K562 (cell line): ENCODE measurements at regions not wholly inside any gene's neighbourhood (a gene's known extent, or its start where the extent isn't known, plus 50 kb on each side); places are given as distances from the start of the nearest gene placed in this dataset.

Experiments used
- ATAC-seq: fragments of 200-7000 bp; cut with Tn5 transposase; 3 replicates; pipeline ENCODE4 v1.9.1; 2020; ENCODE audit warnings: moderate library complexity
- BruUV-seq: library from RNA; stranded (reverse); fragments of 400-500 nt; replicated peaks from 2 replicates; lab custom pipeline; 2021; lab: Mats Ljungman, UMichigan
- CTCF ChIA-PET: fragments of 300-600 bp; formaldehyde crosslinking; extraction: SDS; loops from one replicate; lab custom pipeline; 2021; ENCODE audit warnings: low intra/inter-chr PET ratio; lab: Yijun Ruan, JAX
- POLR2A ChIA-PET: fragments of 300-600, 350-650 bp; sonication (Branson Sonifier 250); formaldehyde crosslinking; extraction: SDS; loops from one replicate; lab custom pipeline; 2021; ENCODE audit warnings: antibody characterized with exemption, inconsistent platforms; lab: Yijun Ruan, JAX
- DNase-seq, 4 experiments: peaks; one replicate each; pipeline versions ENCODE4 v3.0.0 to v3.0.0-alpha.2; 2011 to 2018; ENCODE audit warnings: low spot score in 3 of 4, mixed read lengths in 3 of 4; ENCODE audit errors: extremely low read depth in 1 of 4
- FAIRE-seq: peaks from 2 replicates; lab custom pipeline; 2011; peaks lifted over from hg19 to GRCh38; lab: Jason Lieb, UNC
- H2AFZ ChIP-seq: 2 replicates; pipeline ENCODE4 v1.6.0; 2011; ENCODE audit warnings: low read depth, low read length, control low read depth, inconsistent platforms
- H3K27ac ChIP-seq: fragments of 200-600 bp; 3 replicates; pipeline ENCODE4 v1.8.0; 2011; ENCODE audit warnings: low read depth, mild to moderate bottlenecking, control low read depth, inconsistent platforms, low read length, moderate library complexity, mixed read lengths; ENCODE audit errors: extremely low read depth
- H3K27me3 ChIP-seq, 2 experiments: fragments of 300-600 bp in 1 of 2; 2 replicates in 1 of 2; 3 replicates in 1 of 2; pipeline versions ENCODE4 v1.6.0 to v1.8.0; 2011; ENCODE audit warnings: inconsistent platforms in 2 of 2, low read length in 2 of 2, mild to moderate bottlenecking in 1 of 2, mixed read lengths in 1 of 2, moderate library complexity in 1 of 2; ENCODE audit not compliant: control insufficient read depth in 2 of 2, insufficient read depth in 2 of 2
- H3K36me3 ChIP-seq: fragments of 300-600 bp; 3 replicates; pipeline ENCODE4 v1.8.0; 2011; ENCODE audit warnings: mild to moderate bottlenecking, low read length, inconsistent platforms; ENCODE audit not compliant: control insufficient read depth, insufficient read depth
- H3K4me1 ChIP-seq, 2 experiments: fragments of 200-600 bp in 1 of 2; replicated peaks in 1 of 2; 2 replicates in 1 of 2; 3 replicates in 1 of 2; pipeline versions ENCODE4 v1.5.1 to v1.8.0; 2011; ENCODE audit warnings: inconsistent platforms in 2 of 2, low read length in 2 of 2, mild to moderate bottlenecking in 1 of 2, mixed read lengths in 1 of 2, moderate library complexity in 1 of 2; ENCODE audit not compliant: control insufficient read depth in 2 of 2, insufficient read depth in 2 of 2
- H3K4me2 ChIP-seq: 2 replicates; pipeline ENCODE4 v1.6.1; 2011; ENCODE audit warnings: low read length, control low read depth, inconsistent platforms, mixed read lengths; ENCODE audit not compliant: insufficient read depth
- H3K4me3 ChIP-seq: fragments of 200-600 bp; sonication (generic), shearing (Covaris generic); 2 replicates; pipeline ENCODE4 v1.5.1; 2016; ENCODE audit warnings: control low read depth, inconsistent platforms
- H3K79me2 ChIP-seq: fragments of 200-600 bp; 3 replicates; pipeline ENCODE4 v1.8.0; 2011; ENCODE audit warnings: low read length, inconsistent platforms; ENCODE audit not compliant: control insufficient read depth, insufficient read depth
- H3K9ac ChIP-seq, 2 experiments: 2 replicates each; pipeline versions ENCODE4 v1.6.0 to v1.6.1; 2011; ENCODE audit warnings: low read depth in 2 of 2, low read length in 2 of 2, control low read depth in 1 of 2, inconsistent platforms in 1 of 2, mild to moderate bottlenecking in 1 of 2, mixed read lengths in 1 of 2; ENCODE audit not compliant: insufficient read depth in 1 of 2
- H3K9me1 ChIP-seq: one replicate; pipeline ENCODE4 v1.6.0; 2011; ENCODE audit warnings: inconsistent platforms, mild to moderate bottlenecking, low read length, moderate library complexity; ENCODE audit not compliant: control insufficient read depth, insufficient read depth
- H3K9me3 ChIP-seq: replicated peaks from 2 replicates; pipeline ENCODE4 v1.5.1; 2011; ENCODE audit warnings: low read depth, low read length, inconsistent platforms; ENCODE audit not compliant: control insufficient read depth, insufficient read depth
- H4K20me1 ChIP-seq: replicated peaks from 2 replicates; pipeline ENCODE4 v1.6.1; 2011; ENCODE audit warnings: low read length, inconsistent platforms, mixed read lengths; ENCODE audit not compliant: control insufficient read depth, insufficient read depth
- HDAC3 ChIP-seq: fragments of 450-650 bp; IDR thresholded peaks from 2 replicates; pipeline ENCODE4 v1.6.1; 2018; ENCODE audit warnings: borderline replicate concordance, mild to moderate bottlenecking, moderate library complexity; ENCODE audit not compliant: partially characterized antibody
- HDAC8 ChIP-seq: fragments of 450-650 bp; IDR thresholded peaks from 2 replicates; pipeline ENCODE4 v1.6.1; 2016; ENCODE audit warnings: mild to moderate bottlenecking, missing genetic modification characterization, moderate library complexity, missing compliant biosample characterization
- KHSRP ChIP-seq: fragments of 450-650 bp; IDR thresholded peaks from 2 replicates; pipeline ENCODE4 v1.6.1; 2017
- L3MBTL2 ChIP-seq: fragments of 450-650 bp; IDR thresholded peaks from 2 replicates; pipeline ENCODE4 v1.6.1; 2016; ENCODE audit warnings: mild to moderate bottlenecking, moderate library complexity
- POLR2A ChIP-seq: fragments of 450-650 bp; conservative IDR thresholded peaks from 2 replicates; pipeline ENCODE4 v1.6.1; 2016
- RBM25 ChIP-seq: fragments of 200-400 bp; formaldehyde crosslinking; IDR thresholded peaks from 2 replicates; pipeline ENCODE4 v1.6.1; 2018; ENCODE audit warnings: low read length, low read depth, moderate library complexity; ENCODE audit not compliant: severe bottlenecking
- SAP30 ChIP-seq: fragments of 200-600 bp; sonication (generic); IDR thresholded peaks from 2 replicates; pipeline ENCODE4 v1.6.1; 2012; ENCODE audit warnings: borderline replicate concordance, low read depth, mild to moderate bottlenecking, moderate library complexity, low read length, control low read depth, inconsistent platforms; ENCODE audit not compliant: insufficient read depth, poor library complexity, severe bottlenecking
- ZNF766 ChIP-seq: fragments of 200-800 bp; sonication (Bioruptor generic); conservative IDR thresholded peaks from 2 replicates; pipeline ENCODE4 v1.6.1; 2016; ENCODE audit warnings: missing genetic modification characterization, missing compliant biosample characterization
- WGBS: fragments of 100-300 bp; shearing (Covaris generic); methylation state at CpG from one replicate; pipeline ENCODE4 v1.1.6; 2016; ENCODE audit warnings: low coverage, mixed read lengths; ENCODE audit not compliant: insufficient coverage; ENCODE audit errors: missing lambda C conversion rate; 5-methylcytosine and 5-hydroxymethylcytosine counted together
- in situ Hi-C: fragments of 300-500 bp; cut with MboI; formaldehyde crosslinking; loops from 4 replicates; pipeline ENCODE4 v1.15.0; 2018; ENCODE audit warnings: inconsistent platforms, mixed read lengths
- intact Hi-C: fragments of 100-400 bp; cut with micrococcal nuclease; formaldehyde crosslinking; loops from 2 replicates; pipeline ENCODE4 v1.14.2; 2022
- TF ChIP-seq, protein P1 (sequence below): sonication (generic); formaldehyde crosslinking; IDR thresholded peaks from 2 replicates; pipeline ENCODE4 v1.8.0; 2022; ENCODE audit warnings: mild to moderate bottlenecking, missing genetic modification reagents
- TF ChIP-seq, protein P2 (sequence below), 3 experiments: fragments of 200-800 bp in 1 of 3; sonication (Bioruptor generic) in 1 of 3; sonication (generic) in 1 of 3; formaldehyde crosslinking in 1 of 3; IDR thresholded peaks; 2 replicates each; pipeline versions ENCODE4 v1.6.1 to v1.8.0; 2016 to 2022; ENCODE audit warnings: mild to moderate bottlenecking in 2 of 3, missing compliant biosample characterization in 2 of 3, missing genetic modification characterization in 2 of 3, missing genetic modification reagents in 1 of 3

DNA sequence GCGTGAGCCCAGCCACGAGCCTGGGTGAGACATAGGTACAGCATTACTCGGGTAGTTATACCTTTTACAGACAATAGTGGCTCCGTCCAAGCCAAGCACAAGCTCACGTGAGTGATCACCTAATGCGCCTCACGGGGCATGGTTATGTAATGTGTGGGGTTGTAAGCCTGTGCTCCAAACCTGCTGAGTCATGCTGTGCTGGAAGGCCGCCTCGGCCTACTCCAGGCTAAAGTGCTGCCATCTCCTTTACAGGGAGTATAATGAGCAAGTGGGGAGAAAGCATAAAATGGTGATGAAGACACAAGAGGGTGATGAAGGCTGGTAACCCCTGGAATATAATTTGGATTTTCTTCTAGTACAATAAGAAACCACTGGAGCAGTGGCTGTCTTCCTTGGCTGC lies 175.8 kb upstream of the STT3B start (continued):
- TF ChIP-seq, protein P1, sequence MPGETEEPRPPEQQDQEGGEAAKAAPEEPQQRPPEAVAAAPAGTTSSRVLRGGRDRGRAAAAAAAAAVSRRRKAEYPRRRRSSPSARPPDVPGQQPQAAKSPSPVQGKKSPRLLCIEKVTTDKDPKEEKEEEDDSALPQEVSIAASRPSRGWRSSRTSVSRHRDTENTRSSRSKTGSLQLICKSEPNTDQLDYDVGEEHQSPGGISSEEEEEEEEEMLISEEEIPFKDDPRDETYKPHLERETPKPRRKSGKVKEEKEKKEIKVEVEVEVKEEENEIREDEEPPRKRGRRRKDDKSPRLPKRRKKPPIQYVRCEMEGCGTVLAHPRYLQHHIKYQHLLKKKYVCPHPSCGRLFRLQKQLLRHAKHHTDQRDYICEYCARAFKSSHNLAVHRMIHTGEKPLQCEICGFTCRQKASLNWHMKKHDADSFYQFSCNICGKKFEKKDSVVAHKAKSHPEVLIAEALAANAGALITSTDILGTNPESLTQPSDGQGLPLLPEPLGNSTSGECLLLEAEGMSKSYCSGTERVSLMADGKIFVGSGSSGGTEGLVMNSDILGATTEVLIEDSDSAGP (CRISPR knock-in tag): no peak
- 0 out of 2 replicates have a peak, but pooled peaks have one; percentile 56 for TF ChIP-seq HDAC8 (tag)
- TF ChIP-seq KHSRP: no peak
- TF ChIP-seq L3MBTL2: peak; percentile 76
- no peak for TF ChIP-seq RBM25
- no peak for TF ChIP-seq SAP30
- TF ChIP-seq HDAC3: peak; percentile 43
- peak; percentile 77 for TF ChIP-seq ZNF766 (CRISPR knock-in tag)

GRCh38 chr3:31357451-31357850 lies 175.3 kb upstream of the STT3B start:
- Histone ChIP-seq H3K4me2 (no peak overlapping the region), H3K9me1 (no peaks in the 10 kb centered on the region), H2AFZ (peak overlapping the region; percentile 64), H3K79me2 (no peaks in the 10 kb centered on the region), H3K36me3 (no peaks in the 10 kb centered on the region), H3K4me1 (peaks cover 0 to 15% of the 10 kb centered on the region in 2 experiments; a peak in 3 of 5 replicates), H4K20me1 (no peaks in the 10 kb centered on the region), H3K27ac (no peak overlapping the region), H3K27me3 (no peaks in the 10 kb centered on the region), H3K9me3 (no peaks in the 10 kb centered on the region), H3K4me3 (no peak overlapping the region), H3K9ac (no peak overlapping the region)
- ChIA-PET CTCF (no interaction called here), POLR2A (interaction anchor here (0.7 kb wide), 1 partner anchor 9 kb away, joined by 3 read pairs; no protein-coding TSS in a partner anchor)
- TF ChIP-seq POLR2A: no peak
- TF ChIP-seq, protein P2, sequence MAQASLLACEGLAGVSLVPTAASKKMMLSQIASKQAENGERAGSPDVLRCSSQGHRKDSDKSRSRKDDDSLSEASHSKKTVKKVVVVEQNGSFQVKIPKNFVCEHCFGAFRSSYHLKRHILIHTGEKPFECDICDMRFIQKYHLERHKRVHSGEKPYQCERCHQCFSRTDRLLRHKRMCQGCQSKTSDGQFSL (CRISPR knock-in tag; IDR thresholded peaks at IDR 0.05): no peak
- TF ChIP-seq, protein P2 (tag; IDR thresholded peaks at IDR 0.05): peak in 1 of 2 experiments; percentile 49; a peak in 1 of 4 replicates
- DNase-seq: no peak
- whole genome bisulfite sequencing: 21% methylated on average over 2 of the region's 2 CpGs
- in situ Hi-C loops (no loop called here), intact Hi-C loops (loop anchor here (10.0 kb wide), 1 partner anchor 337 kb away; no protein-coding TSS in a partner anchor)
- no peak; the same call in 2 of the 3 replicates for ATAC-seq
- peak; percentile 67 for FAIRE-seq
- BruUV-seq: no TSS peak
